SK-N-SH treated with all-trans-retinoic acid at 6 μM for 48 hours (cell line): ENCODE measurements at regions not wholly inside any gene's neighbourhood (a gene's known extent, or its start where the extent isn't known, plus 50 kb on each side); places are given as distances from the start of the nearest gene placed in this dataset.

Source experiments
- ATAC-seq: fragments of 200-7000 bp; cut with Tn5 transposase; 3 replicates; pipeline ENCODE4 v1.9.1; 2020; ENCODE audit warnings: mild to moderate bottlenecking, moderate library complexity
- ARNTL ChIP-seq: fragments of 450-650 bp; formaldehyde crosslinking; IDR thresholded peaks from 2 replicates; pipeline ENCODE4 v1.5.0; 2020; ENCODE audit warnings: low read depth, mild to moderate bottlenecking, moderate library complexity, borderline replicate concordance
- BACH2 ChIP-seq: fragments of 250-450 bp; sonication (Bioruptor Pico); IDR thresholded peaks from 2 replicates; pipeline ENCODE4 v1.9.0; 2021; ENCODE audit warnings: mild to moderate bottlenecking, borderline replicate concordance
- CSDC2 ChIP-seq: fragments of 250-450 bp; sonication (Bioruptor Pico); IDR thresholded peaks from 2 replicates; pipeline ENCODE4 v1.5.0; 2020; ENCODE audit warnings: mild to moderate bottlenecking, moderate library complexity
- ESRRG ChIP-seq: fragments of 250-450 bp; sonication (Bioruptor Pico); IDR thresholded peaks from 2 replicates; pipeline ENCODE4 v1.6.1; 2021; ENCODE audit warnings: mild to moderate bottlenecking
- GLIS3 ChIP-seq: fragments of 250-450 bp; sonication (Bioruptor Pico); IDR thresholded peaks from 2 replicates; pipeline ENCODE4 v1.5.0; 2020; ENCODE audit warnings: mild to moderate bottlenecking, moderate library complexity
- ISL1 ChIP-seq: fragments of 250-450 bp; sonication (Bioruptor Pico); IDR thresholded peaks from 2 replicates; pipeline ENCODE4 v2.1.2; 2022; ENCODE audit warnings: mild to moderate bottlenecking, moderate library complexity
- PPARA ChIP-seq: fragments of 250-450 bp; sonication (Bioruptor Pico); IDR thresholded peaks from 2 replicates; pipeline ENCODE4 v1.5.0; 2020; ENCODE audit warnings: mild to moderate bottlenecking, borderline replicate concordance
- RARB ChIP-seq: fragments of 250-450 bp; sonication (Bioruptor Pico); IDR thresholded peaks from 2 replicates; pipeline ENCODE4 v1.8.0; 2021; ENCODE audit warnings: mild to moderate bottlenecking, moderate library complexity
- SNAI2 ChIP-seq: fragments of 250-450 bp; sonication (Bioruptor Pico); IDR thresholded peaks from 2 replicates; pipeline ENCODE4 v1.5.0; 2020; ENCODE audit warnings: mild to moderate bottlenecking, moderate library complexity
- TCF4 ChIP-seq: fragments of 250-450 bp; sonication (Bioruptor Pico); IDR thresholded peaks from 2 replicates; pipeline ENCODE4 v1.8.0; 2021; ENCODE audit warnings: mild to moderate bottlenecking, moderate library complexity, borderline replicate concordance
- TOX ChIP-seq: fragments of 250-450 bp; sonication (Bioruptor Pico); IDR thresholded peaks from 2 replicates; pipeline ENCODE4 v1.8.0; 2021; ENCODE audit warnings: mild to moderate bottlenecking, moderate library complexity, borderline replicate concordance
- ZC3H10 ChIP-seq: fragments of 250-450 bp; sonication (Bioruptor Pico); IDR thresholded peaks from 2 replicates; pipeline ENCODE4 v1.5.1; 2021; ENCODE audit warnings: mild to moderate bottlenecking, moderate library complexity
- ZFP30 ChIP-seq: fragments of 450-650 bp; formaldehyde crosslinking; IDR thresholded peaks from 2 replicates; pipeline ENCODE4 v1.5.0; 2022; ENCODE audit warnings: mild to moderate bottlenecking, moderate library complexity
- ZNF565 ChIP-seq: fragments of 450-650 bp; formaldehyde crosslinking; conservative IDR thresholded peaks from 2 replicates; pipeline ENCODE4 v1.5.0; 2020; ENCODE audit warnings: low read depth, mild to moderate bottlenecking, moderate library complexity
- ZNF70 ChIP-seq: fragments of 450-650 bp; formaldehyde crosslinking; IDR thresholded peaks from 2 replicates; pipeline ENCODE4 v1.5.0; 2020; ENCODE audit warnings: mild to moderate bottlenecking, moderate library complexity
- ZNF8 ChIP-seq: fragments of 450-650 bp; formaldehyde crosslinking; IDR thresholded peaks from 2 replicates; pipeline ENCODE4 v1.5.0; 2020; ENCODE audit warnings: mild to moderate bottlenecking, moderate library complexity
- TF ChIP-seq, protein P1 (sequence below): fragments of 250-450 bp; sonication (Bioruptor Pico); IDR thresholded peaks from 2 replicates; pipeline ENCODE4 v1.8.0; 2020; ENCODE audit warnings: mild to moderate bottlenecking, moderate library complexity, borderline replicate concordance
- TF ChIP-seq, protein P2 (sequence below): fragments of 250-450 bp; sonication (Bioruptor Pico); IDR thresholded peaks from 2 replicates; pipeline ENCODE4 v1.5.1; 2020; ENCODE audit warnings: low read depth, mild to moderate bottlenecking, moderate library complexity
- TF ChIP-seq, protein P3 (sequence below): fragments of 250-450 bp; sonication (Bioruptor Pico); IDR thresholded peaks from 2 replicates; pipeline ENCODE4 v1.5.0; 2020; ENCODE audit warnings: mild to moderate bottlenecking, moderate library complexity
- TF ChIP-seq, protein P4 (sequence below): fragments of 250-450 bp; sonication (Bioruptor Pico); IDR thresholded peaks from 2 replicates; pipeline ENCODE4 v1.8.0; 2021; ENCODE audit warnings: low read depth, mild to moderate bottlenecking, moderate library complexity, borderline replicate concordance

DNA sequence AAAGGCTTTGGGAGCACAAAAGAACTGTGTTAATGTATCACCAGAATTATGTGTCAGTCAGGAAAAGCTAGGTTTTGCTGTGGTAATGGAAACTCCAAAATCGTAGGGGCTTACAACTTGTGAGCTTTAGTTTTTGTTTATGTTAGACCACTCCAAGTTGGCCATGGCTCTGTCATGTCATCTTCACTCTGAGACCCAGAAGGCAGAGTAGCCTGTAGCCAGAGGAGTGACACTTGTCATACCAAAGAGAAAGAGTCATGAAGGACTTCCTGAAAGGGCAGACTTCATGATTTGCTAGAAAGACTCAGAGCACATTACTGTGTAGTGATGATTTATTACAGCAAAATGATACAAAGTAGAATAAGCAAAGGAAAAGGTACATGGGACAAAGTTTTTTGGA, 133.6 kb upstream of the SSTR1 start (continued):
- no peak for TF ChIP-seq SNAI2
- no peak for TF ChIP-seq CSDC2 (CRISPR knock-in tag)
- TF ChIP-seq, protein P1, sequence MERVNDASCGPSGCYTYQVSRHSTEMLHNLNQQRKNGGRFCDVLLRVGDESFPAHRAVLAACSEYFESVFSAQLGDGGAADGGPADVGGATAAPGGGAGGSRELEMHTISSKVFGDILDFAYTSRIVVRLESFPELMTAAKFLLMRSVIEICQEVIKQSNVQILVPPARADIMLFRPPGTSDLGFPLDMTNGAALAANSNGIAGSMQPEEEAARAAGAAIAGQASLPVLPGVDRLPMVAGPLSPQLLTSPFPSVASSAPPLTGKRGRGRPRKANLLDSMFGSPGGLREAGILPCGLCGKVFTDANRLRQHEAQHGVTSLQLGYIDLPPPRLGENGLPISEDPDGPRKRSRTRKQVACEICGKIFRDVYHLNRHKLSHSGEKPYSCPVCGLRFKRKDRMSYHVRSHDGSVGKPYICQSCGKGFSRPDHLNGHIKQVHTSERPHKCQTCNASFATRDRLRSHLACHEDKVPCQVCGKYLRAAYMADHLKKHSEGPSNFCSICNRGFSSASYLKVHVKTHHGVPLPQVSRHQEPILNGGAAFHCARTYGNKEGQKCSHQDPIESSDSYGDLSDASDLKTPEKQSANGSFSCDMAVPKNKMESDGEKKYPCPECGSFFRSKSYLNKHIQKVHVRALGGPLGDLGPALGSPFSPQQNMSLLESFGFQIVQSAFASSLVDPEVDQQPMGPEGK (CRISPR knock-in tag): no peak
- TF ChIP-seq ZC3H10 (CRISPR knock-in tag): no peak
- TF ChIP-seq BACH2: no peak
- TF ChIP-seq ARNTL: no peak
- TF ChIP-seq PPARA (CRISPR knock-in tag): no peak
- TF ChIP-seq ZNF70: no peak
- TF ChIP-seq ZFP30 (CRISPR knock-in tag): no peak
- TF ChIP-seq ZNF8 (CRISPR knock-in tag): no peak
- no peak for TF ChIP-seq ISL1 (CRISPR knock-in tag)
- TF ChIP-seq ZNF565 (CRISPR knock-in tag): no peak
- TF ChIP-seq, all 23 proteins: peak for 0

DNA sequence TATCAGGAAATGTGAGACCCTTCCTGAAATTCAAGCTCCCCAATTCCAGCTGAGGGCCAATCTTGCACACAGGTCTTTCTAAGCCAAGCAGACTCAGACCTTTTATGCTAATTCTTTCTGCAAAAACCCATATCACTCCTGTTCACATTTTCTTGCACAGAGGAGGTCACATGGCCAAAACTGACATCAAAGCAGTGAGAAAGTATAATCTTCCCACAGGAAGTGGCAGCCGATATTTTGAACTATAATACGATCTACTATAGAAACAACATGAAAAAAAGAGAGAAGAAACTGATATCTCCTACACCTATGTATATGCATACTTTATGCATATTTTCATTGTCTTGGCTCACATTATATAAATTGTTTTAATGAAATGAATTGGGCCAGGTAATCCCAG, 132.9 kb upstream of the SSTR1 start:
- no peak for TF ChIP-seq ARNTL
- TF ChIP-seq, protein P2, sequence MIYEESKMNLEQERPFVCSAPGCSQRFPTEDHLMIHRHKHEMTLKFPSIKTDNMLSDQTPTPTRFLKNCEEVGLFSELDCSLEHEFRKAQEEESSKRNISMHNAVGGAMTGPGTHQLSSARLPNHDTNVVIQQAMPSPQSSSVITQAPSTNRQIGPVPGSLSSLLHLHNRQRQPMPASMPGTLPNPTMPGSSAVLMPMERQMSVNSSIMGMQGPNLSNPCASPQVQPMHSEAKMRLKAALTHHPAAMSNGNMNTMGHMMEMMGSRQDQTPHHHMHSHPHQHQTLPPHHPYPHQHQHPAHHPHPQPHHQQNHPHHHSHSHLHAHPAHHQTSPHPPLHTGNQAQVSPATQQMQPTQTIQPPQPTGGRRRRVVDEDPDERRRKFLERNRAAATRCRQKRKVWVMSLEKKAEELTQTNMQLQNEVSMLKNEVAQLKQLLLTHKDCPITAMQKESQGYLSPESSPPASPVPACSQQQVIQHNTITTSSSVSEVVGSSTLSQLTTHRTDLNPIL (CRISPR knock-in tag): no peak
- no peak for TF ChIP-seq PPARA (CRISPR knock-in tag)
- no peak for TF ChIP-seq RARB (CRISPR knock-in tag)
- TF ChIP-seq ZC3H10 (CRISPR knock-in tag): no peak
- TF ChIP-seq ESRRG: no peak
- no peak for TF ChIP-seq ZNF565 (CRISPR knock-in tag)
- TF ChIP-seq, protein P3, sequence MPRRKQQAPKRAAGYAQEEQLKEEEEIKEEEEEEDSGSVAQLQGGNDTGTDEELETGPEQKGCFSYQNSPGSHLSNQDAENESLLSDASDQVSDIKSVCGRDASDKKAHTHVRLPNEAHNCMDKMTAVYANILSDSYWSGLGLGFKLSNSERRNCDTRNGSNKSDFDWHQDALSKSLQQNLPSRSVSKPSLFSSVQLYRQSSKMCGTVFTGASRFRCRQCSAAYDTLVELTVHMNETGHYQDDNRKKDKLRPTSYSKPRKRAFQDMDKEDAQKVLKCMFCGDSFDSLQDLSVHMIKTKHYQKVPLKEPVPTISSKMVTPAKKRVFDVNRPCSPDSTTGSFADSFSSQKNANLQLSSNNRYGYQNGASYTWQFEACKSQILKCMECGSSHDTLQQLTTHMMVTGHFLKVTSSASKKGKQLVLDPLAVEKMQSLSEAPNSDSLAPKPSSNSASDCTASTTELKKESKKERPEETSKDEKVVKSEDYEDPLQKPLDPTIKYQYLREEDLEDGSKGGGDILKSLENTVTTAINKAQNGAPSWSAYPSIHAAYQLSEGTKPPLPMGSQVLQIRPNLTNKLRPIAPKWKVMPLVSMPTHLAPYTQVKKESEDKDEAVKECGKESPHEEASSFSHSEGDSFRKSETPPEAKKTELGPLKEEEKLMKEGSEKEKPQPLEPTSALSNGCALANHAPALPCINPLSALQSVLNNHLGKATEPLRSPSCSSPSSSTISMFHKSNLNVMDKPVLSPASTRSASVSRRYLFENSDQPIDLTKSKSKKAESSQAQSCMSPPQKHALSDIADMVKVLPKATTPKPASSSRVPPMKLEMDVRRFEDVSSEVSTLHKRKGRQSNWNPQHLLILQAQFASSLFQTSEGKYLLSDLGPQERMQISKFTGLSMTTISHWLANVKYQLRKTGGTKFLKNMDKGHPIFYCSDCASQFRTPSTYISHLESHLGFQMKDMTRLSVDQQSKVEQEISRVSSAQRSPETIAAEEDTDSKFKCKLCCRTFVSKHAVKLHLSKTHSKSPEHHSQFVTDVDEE (CRISPR knock-in tag): no peak
- TF ChIP-seq GLIS3 (CRISPR knock-in tag): no peak
- no peak for TF ChIP-seq TOX (CRISPR knock-in tag)
- TF ChIP-seq BACH2: no peak
- TF ChIP-seq, protein P4, sequence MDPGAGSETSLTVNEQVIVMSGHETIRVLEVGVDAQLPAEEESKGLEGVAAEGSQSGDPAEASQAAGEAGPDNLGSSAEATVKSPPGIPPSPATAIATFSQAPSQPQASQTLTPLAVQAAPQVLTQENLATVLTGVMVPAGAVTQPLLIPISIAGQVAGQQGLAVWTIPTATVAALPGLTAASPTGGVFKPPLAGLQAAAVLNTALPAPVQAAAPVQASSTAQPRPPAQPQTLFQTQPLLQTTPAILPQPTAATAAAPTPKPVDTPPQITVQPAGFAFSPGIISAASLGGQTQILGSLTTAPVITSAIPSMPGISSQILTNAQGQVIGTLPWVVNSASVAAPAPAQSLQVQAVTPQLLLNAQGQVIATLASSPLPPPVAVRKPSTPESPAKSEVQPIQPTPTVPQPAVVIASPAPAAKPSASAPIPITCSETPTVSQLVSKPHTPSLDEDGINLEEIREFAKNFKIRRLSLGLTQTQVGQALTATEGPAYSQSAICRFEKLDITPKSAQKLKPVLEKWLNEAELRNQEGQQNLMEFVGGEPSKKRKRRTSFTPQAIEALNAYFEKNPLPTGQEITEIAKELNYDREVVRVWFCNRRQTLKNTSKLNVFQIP (CRISPR knock-in tag): no peak
- ATAC-seq: no peak

DNA sequence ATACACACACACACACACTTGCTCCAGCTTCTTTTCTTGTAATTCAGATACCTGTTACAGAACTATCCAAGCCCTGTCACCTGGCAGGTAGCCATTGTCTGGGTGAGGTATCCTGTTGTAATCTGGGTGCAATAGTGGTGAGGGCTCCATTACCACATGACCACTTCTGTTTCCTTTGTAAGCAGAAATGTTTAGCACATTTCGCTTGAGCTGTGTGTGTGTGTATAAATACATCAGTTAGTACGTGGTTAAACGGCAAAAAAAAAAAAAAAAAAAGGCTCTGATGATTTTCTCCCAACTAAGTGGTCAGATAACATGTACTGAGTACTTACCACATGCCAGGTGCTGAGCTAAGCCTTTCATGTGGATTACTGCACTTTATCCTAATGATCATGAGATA, 129.3 kb upstream of the SSTR1 start:
- no peak for TF ChIP-seq TCF4 (CRISPR knock-in tag)
- TF ChIP-seq ARNTL: no peak
- TF ChIP-seq, protein P2 (CRISPR knock-in tag): no peak
- TF ChIP-seq, protein P4 (CRISPR knock-in tag): no peak
- TF ChIP-seq, protein P1 (CRISPR knock-in tag): no peak
- TF ChIP-seq RARB (CRISPR knock-in tag): no peak
- no peak for TF ChIP-seq ZNF565 (CRISPR knock-in tag)
- TF ChIP-seq, protein P3 (CRISPR knock-in tag): no peak
- TF ChIP-seq, all 23 proteins: peak for 0
- no peak for ATAC-seq
